B cell (primary cell): ENCODE measurements at regions not wholly inside any gene's neighbourhood (a gene's known extent, or its start where the extent isn't known, plus 50 kb on each side); places are given as distances from the start of the nearest gene placed in this dataset.

Experiments
- CTCF ChIP-seq: fragments of 200-600 bp; IDR thresholded peaks from one replicate; pipeline ENCODE4 v1.8.0; 2022; ENCODE audit warnings: antibody characterized with exemption, mild to moderate bottlenecking
- EZH2 ChIP-seq: IDR thresholded peaks from 2 replicates; pipeline ENCODE4 v1.6.1; 2012; ENCODE audit warnings: borderline replicate concordance, low read depth, mild to moderate bottlenecking, moderate library complexity, low read length; ENCODE audit not compliant: insufficient read depth, poor library complexity, severe bottlenecking

GRCh38 chr10:21150166-21150565, 253.1 kb upstream of the NEBL start:
- TF ChIP-seq CTCF, result no peak
- no peak for TF ChIP-seq EZH2
